ENCODE measurements at regions not wholly inside any gene's neighbourhood (a gene's known extent, or its start where the extent isn't known, plus 50 kb on each side); places are given as distances from the start of the nearest gene placed in this dataset.
A peak's percentile ranks its signal among the peaks of the same experiment; 100 is the strongest.
"Not testable (repeated sequence)": the region's sequence is repeated elsewhere in the genome, so short reads cannot be mapped to it uniquely, and the experiment has no call there.

GRCh38 chr6:56719315-56720058 lies 76.8 kb upstream of the DST start:
- not testable (repeated sequence) for H4K20me1 ChIP-seq (ENCODE audit: insufficient read depth, low read length); H3K27me3 ChIP-seq (ENCODE audit: insufficient read depth, low read length); H3K9ac ChIP-seq (ENCODE audit: low read length); H3K4me3 ChIP-seq (ENCODE audit: insufficient read depth, low read depth, low read length); H3K36me3 ChIP-seq (ENCODE audit: insufficient read depth, low read length); H3K27me3 Mint-ChIP-seq (ENCODE audit: low read depth, unreplicated experiment); H3K4me3 Mint-ChIP-seq (ENCODE audit: unreplicated experiment); H2AFZ ChIP-seq (ENCODE audit: low read depth, low read length); H3K9me3 ChIP-seq (ENCODE audit: insufficient read depth, low read depth, low read length); H3K9me3 Mint-ChIP-seq (ENCODE audit: unreplicated experiment)
- Mint-ChIP-seq H3K27ac (ENCODE audit: unreplicated experiment) (peak overlapping the region; percentile 68), H3K36me3 (ENCODE audit: low read depth, unreplicated experiment) (peaks cover 20% of the 10 kb centered on the region), H3K4me1 (ENCODE audit: low read depth, unreplicated experiment) (peaks cover 43% of the 10 kb centered on the region)
- Histone ChIP-seq H3K4me2 (ENCODE audit: low read length) (peak overlapping the region; percentile 33), H3K79me2 (ENCODE audit: insufficient read depth, low read length) (peaks cover 72% of the 10 kb centered on the region), H3K4me1 (ENCODE audit: insufficient read depth, low read length) (peaks cover 37% of the 10 kb centered on the region), H3K27ac (ENCODE audit: low read depth, low read length) (peak overlapping the region; percentile 60)
- DNase-seq (ENCODE audit: low read depth) (peak; percentile 68), FAIRE-seq (peak; percentile 98)

- no peak for TF ChIP-seq EZH2 (IDR thresholded peaks at IDR 0.05; ENCODE audit: insufficient read depth, low read length)
- Histone ChIP-seq H3K27me3 (ENCODE audit: insufficient read depth, low read length) (no peaks in the 10 kb centered on the region), H3K79me2 (ENCODE audit: insufficient read depth, low read length) (peaks cover 73% of the 10 kb centered on the region), H3K9ac (ENCODE audit: low read length) (no peak overlapping the region), H4K20me1 (ENCODE audit: insufficient read depth, low read length) (no peaks in the 10 kb centered on the region), H2AFZ (ENCODE audit: low read depth, low read length) (no peak overlapping the region), H3K27ac (ENCODE audit: low read depth, low read length) (no peak overlapping the region), H3K36me3 (ENCODE audit: insufficient read depth, low read length) (no peaks in the 10 kb centered on the region), H3K4me2 (ENCODE audit: low read length) (no peak overlapping the region), H3K4me3 (ENCODE audit: insufficient read depth, low read depth, low read length) (no peak overlapping the region), H3K9me3 (ENCODE audit: insufficient read depth, low read depth, low read length) (no peaks in the 10 kb centered on the region), H3K4me1 (ENCODE audit: insufficient read depth, low read length) (peaks cover 40% of the 10 kb centered on the region)
- peaks cover 2% of the 10 kb centered on the region for H3K9me3 Mint-ChIP-seq (ENCODE audit: unreplicated experiment)
- H3K27me3 Mint-ChIP-seq (ENCODE audit: low read depth, unreplicated experiment), result no peaks in the 10 kb centered on the region
- no peak overlapping the region for H3K4me3 Mint-ChIP-seq (ENCODE audit: unreplicated experiment)
- DNase-seq (ENCODE audit: low read depth) (no peak), FAIRE-seq (no peak)
- H3K27ac Mint-ChIP-seq (ENCODE audit: unreplicated experiment), result peak overlapping the region; percentile 59
- H3K4me1 Mint-ChIP-seq (ENCODE audit: low read depth, unreplicated experiment), result peaks cover 47% of the 10 kb centered on the region
- H3K36me3 Mint-ChIP-seq (ENCODE audit: low read depth, unreplicated experiment), result peaks cover 20% of the 10 kb centered on the region
Measured at GRCh38 chr6:56718236-56718635, 75.5 kb upstream of the DST start.

GRCh38 chr6:56716229-56716628 lies 73.5 kb upstream of the DST start:
- Histone ChIP-seq H4K20me1 (ENCODE audit: insufficient read depth, low read length) (no peaks in the 10 kb centered on the region), H3K27ac (ENCODE audit: low read depth, low read length) (peak overlapping the region; percentile 92), H3K4me1 (ENCODE audit: insufficient read depth, low read length) (peaks cover 46% of the 10 kb centered on the region), H3K4me3 (ENCODE audit: insufficient read depth, low read depth, low read length) (no peak overlapping the region), H3K9me3 (ENCODE audit: insufficient read depth, low read depth, low read length) (no peaks in the 10 kb centered on the region), H2AFZ (ENCODE audit: low read depth, low read length) (no peak overlapping the region), H3K27me3 (ENCODE audit: insufficient read depth, low read length) (no peaks in the 10 kb centered on the region), H3K36me3 (ENCODE audit: insufficient read depth, low read length) (no peaks in the 10 kb centered on the region), H3K79me2 (ENCODE audit: insufficient read depth, low read length) (peaks cover 71% of the 10 kb centered on the region), H3K9ac (ENCODE audit: low read length) (peak overlapping the region; percentile 35), H3K4me2 (ENCODE audit: low read length) (peak overlapping the region; percentile 63)
- Mint-ChIP-seq H3K9me3 (ENCODE audit: unreplicated experiment) (peaks cover 1% of the 10 kb centered on the region), H3K36me3 (ENCODE audit: low read depth, unreplicated experiment) (peaks cover 17% of the 10 kb centered on the region), H3K27ac (ENCODE audit: unreplicated experiment) (no peak overlapping the region), H3K4me3 (ENCODE audit: unreplicated experiment) (no peak overlapping the region), H3K4me1 (ENCODE audit: low read depth, unreplicated experiment) (peaks cover 51% of the 10 kb centered on the region), H3K27me3 (ENCODE audit: low read depth, unreplicated experiment) (no peaks in the 10 kb centered on the region)
- no peak for DNase-seq (ENCODE audit: low read depth)
- FAIRE-seq, result peak; percentile 5
- TF ChIP-seq, protein P1, sequence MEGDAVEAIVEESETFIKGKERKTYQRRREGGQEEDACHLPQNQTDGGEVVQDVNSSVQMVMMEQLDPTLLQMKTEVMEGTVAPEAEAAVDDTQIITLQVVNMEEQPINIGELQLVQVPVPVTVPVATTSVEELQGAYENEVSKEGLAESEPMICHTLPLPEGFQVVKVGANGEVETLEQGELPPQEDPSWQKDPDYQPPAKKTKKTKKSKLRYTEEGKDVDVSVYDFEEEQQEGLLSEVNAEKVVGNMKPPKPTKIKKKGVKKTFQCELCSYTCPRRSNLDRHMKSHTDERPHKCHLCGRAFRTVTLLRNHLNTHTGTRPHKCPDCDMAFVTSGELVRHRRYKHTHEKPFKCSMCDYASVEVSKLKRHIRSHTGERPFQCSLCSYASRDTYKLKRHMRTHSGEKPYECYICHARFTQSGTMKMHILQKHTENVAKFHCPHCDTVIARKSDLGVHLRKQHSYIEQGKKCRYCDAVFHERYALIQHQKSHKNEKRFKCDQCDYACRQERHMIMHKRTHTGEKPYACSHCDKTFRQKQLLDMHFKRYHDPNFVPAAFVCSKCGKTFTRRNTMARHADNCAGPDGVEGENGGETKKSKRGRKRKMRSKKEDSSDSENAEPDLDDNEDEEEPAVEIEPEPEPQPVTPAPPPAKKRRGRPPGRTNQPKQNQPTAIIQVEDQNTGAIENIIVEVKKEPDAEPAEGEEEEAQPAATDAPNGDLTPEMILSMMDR (IDR thresholded peaks at IDR 0.05; ENCODE audit: insufficient read depth, low read depth, low read length), result no peak
- TF ChIP-seq EZH2 (IDR thresholded peaks at IDR 0.05; ENCODE audit: insufficient read depth, low read length), result no peak

Data from astrocyte (in vitro differentiated cells and primary cell).